HepG2 (cell line): ENCODE measurements at regions not wholly inside any gene's neighbourhood (a gene's known extent, or its start where the extent isn't known, plus 50 kb on each side); places are given as distances from the start of the nearest gene placed in this dataset.

Source experiments
- CBX5 ChIP-seq: sonication (generic); formaldehyde crosslinking; IDR thresholded peaks from 2 replicates; pipeline ENCODE4 v1.4.0; 2020; ENCODE audit warnings: missing genetic modification reagents, borderline replicate concordance
- CEBPG ChIP-seq: IDR thresholded peaks from 2 replicates; pipeline ENCODE4 v1.6.1; 2016
- FOSL2 ChIP-seq: sonication (generic); formaldehyde crosslinking; IDR thresholded peaks from 2 replicates; pipeline ENCODE4 v1.4.0; 2020; ENCODE audit warnings: missing genetic modification reagents
- FOXC1 ChIP-seq: sonication (generic); formaldehyde crosslinking; IDR thresholded peaks from 2 replicates; pipeline ENCODE4 v1.8.0; 2022; ENCODE audit warnings: mild to moderate bottlenecking, missing genetic modification reagents, borderline replicate concordance
- KLF9 ChIP-seq: IDR thresholded peaks from 2 replicates; pipeline ENCODE4 v1.6.1; 2016; ENCODE audit warnings: low read depth
- MAF1 ChIP-seq: sonication (generic); formaldehyde crosslinking; IDR thresholded peaks from 2 replicates; pipeline ENCODE4 v1.5.0; 2020; ENCODE audit warnings: missing genetic modification reagents, borderline replicate concordance
- RNF219 ChIP-seq: sonication (generic); formaldehyde crosslinking; IDR thresholded peaks from 2 replicates; pipeline ENCODE4 v1.5.0; 2020; ENCODE audit warnings: mild to moderate bottlenecking, missing genetic modification reagents
- SP1 ChIP-seq, 2 experiments: fragments of 450-650 bp in 1 of 2; sonication (generic) in 1 of 2; formaldehyde crosslinking in 1 of 2; IDR thresholded peaks; 2 replicates each; pipeline versions ENCODE4 v1.4.0 to v1.6.1; 2016 to 2020; ENCODE audit warnings: missing genetic modification reagents in 1 of 2
- U2AF2 ChIP-seq: fragments of 200-400 bp; formaldehyde crosslinking; IDR thresholded peaks from 2 replicates; pipeline ENCODE4 v1.6.1; 2017; ENCODE audit warnings: low read depth, mild to moderate bottlenecking, low read length
- UBTF ChIP-seq: sonication (generic); formaldehyde crosslinking; IDR thresholded peaks from 2 replicates; pipeline ENCODE4 v1.4.0; 2020; ENCODE audit warnings: mild to moderate bottlenecking, missing genetic modification reagents
- WIZ ChIP-seq: sonication (generic); formaldehyde crosslinking; IDR thresholded peaks from 2 replicates; pipeline ENCODE4 v1.5.1; 2020; ENCODE audit warnings: mild to moderate bottlenecking, missing genetic modification reagents
- ZBTB2 ChIP-seq: sonication (generic); formaldehyde crosslinking; IDR thresholded peaks from 2 replicates; pipeline ENCODE4 v1.8.0; 2022; ENCODE audit warnings: low read depth, missing genetic modification reagents
- ZBTB46 ChIP-seq: sonication (generic); formaldehyde crosslinking; IDR thresholded peaks from 2 replicates; pipeline ENCODE4 v1.4.0; 2020; ENCODE audit warnings: mild to moderate bottlenecking, missing genetic modification reagents, borderline replicate concordance
- ZBTB7A ChIP-seq: sonication (generic); formaldehyde crosslinking; IDR thresholded peaks from 2 replicates; pipeline ENCODE4 v1.8.0; 2022; ENCODE audit warnings: mild to moderate bottlenecking, missing genetic modification reagents
- ZFP37 ChIP-seq: sonication (generic); formaldehyde crosslinking; IDR thresholded peaks from 2 replicates; pipeline ENCODE4 v1.4.0; 2020; ENCODE audit warnings: missing genetic modification reagents, borderline replicate concordance
- ZHX1 ChIP-seq: sonication (generic); formaldehyde crosslinking; IDR thresholded peaks from 2 replicates; pipeline ENCODE4 v1.8.1; 2022; ENCODE audit warnings: low read depth, mild to moderate bottlenecking, missing genetic modification reagents
- ZNF556 ChIP-seq: sonication (generic); formaldehyde crosslinking; IDR thresholded peaks from 2 replicates; pipeline ENCODE4 v1.4.0; 2020; ENCODE audit warnings: mild to moderate bottlenecking, missing genetic modification reagents, borderline replicate concordance
- ZNF562 ChIP-seq: sonication (generic); formaldehyde crosslinking; IDR thresholded peaks from 2 replicates; pipeline ENCODE4 v1.8.0; 2022; ENCODE audit warnings: missing genetic modification reagents, borderline replicate concordance
- ZNF761 ChIP-seq: sonication (generic); formaldehyde crosslinking; conservative IDR thresholded peaks from 2 replicates; pipeline ENCODE4 v1.4.0; 2020; ENCODE audit warnings: mild to moderate bottlenecking, missing genetic modification reagents
- ZSCAN22 ChIP-seq: sonication (generic); formaldehyde crosslinking; IDR thresholded peaks from 2 replicates; pipeline ENCODE4 v1.4.0; 2020; ENCODE audit warnings: mild to moderate bottlenecking, missing genetic modification reagents

GRCh38 chr5:15008476-15008875 is 136.9 kb upstream of the ANKH start (continued):
- TF ChIP-seq UBTF (no peak), KLF9 (CRISPR knock-in tag) (no peak), SP1 (IDR thresholded peaks at IDR 0.05) (no peak), SP1 (CRISPR knock-in tag; IDR thresholded peaks at IDR 0.05) (no peak), U2AF2 (no peak), ZNF761 (CRISPR knock-in tag) (no peak), ZSCAN22 (CRISPR knock-in tag) (no peak), ZBTB7A (CRISPR knock-in tag) (0 out of 2 replicates have a peak, but pooled peaks have one; percentile 54), ZBTB46 (no peak), ZBTB2 (CRISPR knock-in tag) (no peak), MAF1 (CRISPR knock-in tag) (no peak), CBX5 (peak; percentile 90; the same call in 1 of the 2 replicates), ZHX1 (CRISPR knock-in tag) (peak; percentile 83), WIZ (CRISPR knock-in tag) (no peak), FOXC1 (CRISPR knock-in tag) (peak; percentile 36; the same call in 1 of the 2 replicates), CEBPG (CRISPR knock-in tag) (peak; percentile 100), FOSL2 (CRISPR knock-in tag) (peak; percentile 99), RNF219 (CRISPR knock-in tag) (no peak), ZNF556 (no peak; the same call in 1 of the 2 replicates), ZNF562 (no peak), ZFP37 (CRISPR knock-in tag) (0 out of 2 replicates have a peak, but pooled peaks have one; percentile 48)
